Astrocyte of the spinal cord (primary cell): ENCODE measurements at regions not wholly inside any gene's neighbourhood (a gene's known extent, or its start where the extent isn't known, plus 50 kb on each side); places are given as distances from the start of the nearest gene placed in this dataset.
A peak's percentile ranks its signal among the peaks of the same experiment; 100 is the strongest.

Experiments used
- DNase-seq: peaks from one replicate; pipeline ENCODE4 v3.0.0; 2011; ENCODE audit warnings: low read depth, low spot score
- H3K4me3 ChIP-seq: 2 replicates; pipeline ENCODE4 v1.5.1; 2011; ENCODE audit warnings: low read depth, mild to moderate bottlenecking, low read length, moderate library complexity
- CTCF ChIP-seq: IDR thresholded peaks from 2 replicates; pipeline ENCODE4 v1.5.1; 2012; ENCODE audit warnings: low read depth, mild to moderate bottlenecking, low read length, inconsistent platforms
- in situ Hi-C: cut with HindIII; loops from 2 replicates; pipeline ENCODE4 v1.10.0; 2017; ENCODE audit warnings: low sequenced_read_pairs

- H3K4me3 ChIP-seq: no peak overlapping the region
- in situ Hi-C loops: no loop called here
- no peak for TF ChIP-seq CTCF
- DNase-seq: no peak
These were observed 200.3 kb upstream of the ID2 start for GRCh38 chr2:8481463-8482009.

GRCh38 chr2:8482432-8482831 lies 199.4 kb upstream of the ID2 start:
- in situ Hi-C loops: no loop called here
- no peak for DNase-seq

GRCh38 chr2:8484502-8485283 lies 197.2 kb upstream of the ID2 start:
- H3K4me3 ChIP-seq: no peak overlapping the region
- no peak for DNase-seq
- in situ Hi-C loops: no loop called here
- no peak for TF ChIP-seq CTCF

More at GRCh38 chr2:8482432-8482831, 199.4 kb upstream of the ID2 start:
- TF ChIP-seq CTCF: no peak
- H3K4me3 ChIP-seq: no peak overlapping the region

- no peak for TF ChIP-seq CTCF
- no peak overlapping the region for H3K4me3 ChIP-seq
- in situ Hi-C loops: no loop called here
- DNase-seq: no peak
These were observed 196.1 kb upstream of the ID2 start for GRCh38 chr2:8485736-8486135.

GRCh38 chr2:8486141-8486540 lies 195.7 kb upstream of the ID2 start:
- TF ChIP-seq CTCF: no peak
- H3K4me3 ChIP-seq: no peak overlapping the region
- no peak for DNase-seq
- in situ Hi-C loops: no loop called here

GRCh38 chr2:8487461-8487932 lies 194.4 kb upstream of the ID2 start:
- in situ Hi-C loops: no loop called here
- peak; percentile 12 for DNase-seq
- H3K4me3 ChIP-seq: no peak overlapping the region
- TF ChIP-seq CTCF: no peak
